Neural progenitor cell (in vitro differentiated cells): ENCODE measurements at regions not wholly inside any gene's neighbourhood (a gene's known extent, or its start where the extent isn't known, plus 50 kb on each side); places are given as distances from the start of the nearest gene placed in this dataset.

ENCODE experiments used
- DNase-seq: peaks from one replicate; pipeline ENCODE4 v3.0.0-alpha.2; 2016; ENCODE audit warnings: low spot score
- H2AFZ ChIP-seq: fragments of 200-600 bp; sonication (generic); replicated peaks from 2 replicates; pipeline ENCODE4 v1.6.1; 2016; ENCODE audit warnings: antibody characterized with exemption
- H3F3A ChIP-seq: fragments of 200-600 bp; sonication (generic); 2 replicates; pipeline ENCODE4 v1.6.1; 2016; ENCODE audit warnings: antibody characterized with exemption, low read depth
- H3K27ac ChIP-seq: fragments of 200-600 bp; sonication (generic); 2 replicates; pipeline ENCODE4 v1.5.1; 2016; ENCODE audit warnings: mild to moderate bottlenecking
- H3K27me3 ChIP-seq: fragments of 200-600 bp; sonication (generic); 2 replicates; pipeline ENCODE4 v1.6.1; 2016; ENCODE audit warnings: mild to moderate bottlenecking, moderate library complexity
- H3K36me3 ChIP-seq: fragments of 200-600 bp; sonication (generic); 2 replicates; pipeline ENCODE4 v1.5.1; 2016
- H3K4me1 ChIP-seq: fragments of 200-600 bp; sonication (generic); 2 replicates; pipeline ENCODE4 v1.6.1; 2016; ENCODE audit warnings: mixed run types
- H3K4me2 ChIP-seq: fragments of 200-600 bp; sonication (generic); 2 replicates; pipeline ENCODE4 v1.6.1; 2016
- H3K4me3 ChIP-seq: fragments of 200-600 bp; sonication (generic); 2 replicates; pipeline ENCODE4 v1.5.1; 2016
- H3K79me2 ChIP-seq: fragments of 200-600 bp; sonication (generic); 2 replicates; pipeline ENCODE4 v1.6.1; 2016; ENCODE audit warnings: low read depth
- H3K9ac ChIP-seq: fragments of 200-600 bp; sonication (generic); 2 replicates; pipeline ENCODE4 v1.6.1; 2016
- H3K9me3 ChIP-seq: fragments of 200-600 bp; sonication (generic); 2 replicates; pipeline ENCODE4 v1.5.1; 2016; ENCODE audit warnings: low read depth
- H4K20me1 ChIP-seq: fragments of 200-600 bp; sonication (generic); 2 replicates; pipeline ENCODE4 v1.6.1; 2016; ENCODE audit warnings: low read depth
- H3K27ac Mint-ChIP-seq: 3 replicates; pipeline ENCODE4 v1.8.0; 2021; ENCODE audit warnings: mixed read lengths
- H3K27me3 Mint-ChIP-seq: 2 replicates; pipeline ENCODE4 v1.8.0; 2022; ENCODE audit warnings: low read depth, mild to moderate bottlenecking, inconsistent platforms, moderate library complexity, mixed read lengths; ENCODE audit not compliant: insufficient read depth
- H3K36me3 Mint-ChIP-seq: 3 replicates; pipeline ENCODE4 v1.8.0; 2021; ENCODE audit warnings: mixed read lengths
- H3K4me1 Mint-ChIP-seq: 3 replicates; pipeline ENCODE4 v1.8.0; 2021; ENCODE audit warnings: mixed read lengths
- H3K4me3 Mint-ChIP-seq: 3 replicates; pipeline ENCODE4 v1.8.0; 2021; ENCODE audit warnings: mild to moderate bottlenecking, moderate library complexity, mixed read lengths
- H3K9me3 Mint-ChIP-seq: 3 replicates; pipeline ENCODE4 v1.8.0; 2020; ENCODE audit warnings: mixed read lengths
- EZH2 ChIP-seq: fragments of 200-600 bp; sonication (generic); IDR thresholded peaks from 2 replicates; pipeline ENCODE4 v1.6.1; 2017; ENCODE audit warnings: antibody characterized with exemption, mild to moderate bottlenecking, moderate library complexity
- EZH2phosphoT487 ChIP-seq: fragments of 200-600 bp; sonication (generic); IDR thresholded peaks from 2 replicates; pipeline ENCODE4 v1.6.1; 2017; ENCODE audit warnings: antibody characterized with exemption
- TF ChIP-seq, protein P1 (sequence below): fragments of 200-600 bp; sonication (generic); IDR thresholded peaks from 2 replicates; pipeline ENCODE4 v1.5.1; 2017; ENCODE audit warnings: antibody characterized with exemption, mild to moderate bottlenecking

DNA sequence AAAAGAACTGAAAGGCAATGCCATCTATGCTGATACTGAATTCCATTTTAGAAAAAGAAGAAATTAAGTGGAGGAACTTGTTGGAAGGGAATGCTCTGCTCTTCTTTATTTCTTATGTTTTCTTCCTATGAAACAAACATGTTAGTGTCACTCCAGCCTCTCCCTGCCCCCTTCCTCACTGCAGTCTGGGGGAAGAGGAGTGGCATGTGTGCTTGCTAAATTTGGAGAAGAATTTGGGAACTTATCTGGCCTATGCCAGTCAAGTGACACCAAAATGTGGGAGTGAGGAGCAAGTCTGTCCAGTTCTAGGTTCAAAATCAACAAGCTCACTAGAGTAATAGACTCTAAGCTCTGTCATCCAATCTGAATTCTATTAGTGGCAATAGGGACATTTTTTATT is 214.6 kb downstream of the RBM26 start:
- DNase-seq: no peak
- no peaks in the 10 kb centered on the region for H3K9me3 ChIP-seq
- H3K79me2 ChIP-seq: no peaks in the 10 kb centered on the region
- H4K20me1 ChIP-seq: no peaks in the 10 kb centered on the region
- no peak overlapping the region for H3K27ac Mint-ChIP-seq
- H3K4me1 Mint-ChIP-seq: peaks cover 3% of the 10 kb centered on the region
- H3K4me3 ChIP-seq: no peak overlapping the region
- no peaks in the 10 kb centered on the region for H3K36me3 Mint-ChIP-seq
- H2AFZ ChIP-seq: no peak overlapping the region
- no peaks in the 10 kb centered on the region for H3F3A ChIP-seq
- no peak overlapping the region for H3K4me3 Mint-ChIP-seq
- no peaks in the 10 kb centered on the region for H3K36me3 ChIP-seq
- H3K27me3 ChIP-seq: no peaks in the 10 kb centered on the region
- H3K4me1 ChIP-seq: no peaks in the 10 kb centered on the region
- TF ChIP-seq EZH2 (no peak), EZH2phosphoT487 (no peak)
- TF ChIP-seq, protein P1, sequence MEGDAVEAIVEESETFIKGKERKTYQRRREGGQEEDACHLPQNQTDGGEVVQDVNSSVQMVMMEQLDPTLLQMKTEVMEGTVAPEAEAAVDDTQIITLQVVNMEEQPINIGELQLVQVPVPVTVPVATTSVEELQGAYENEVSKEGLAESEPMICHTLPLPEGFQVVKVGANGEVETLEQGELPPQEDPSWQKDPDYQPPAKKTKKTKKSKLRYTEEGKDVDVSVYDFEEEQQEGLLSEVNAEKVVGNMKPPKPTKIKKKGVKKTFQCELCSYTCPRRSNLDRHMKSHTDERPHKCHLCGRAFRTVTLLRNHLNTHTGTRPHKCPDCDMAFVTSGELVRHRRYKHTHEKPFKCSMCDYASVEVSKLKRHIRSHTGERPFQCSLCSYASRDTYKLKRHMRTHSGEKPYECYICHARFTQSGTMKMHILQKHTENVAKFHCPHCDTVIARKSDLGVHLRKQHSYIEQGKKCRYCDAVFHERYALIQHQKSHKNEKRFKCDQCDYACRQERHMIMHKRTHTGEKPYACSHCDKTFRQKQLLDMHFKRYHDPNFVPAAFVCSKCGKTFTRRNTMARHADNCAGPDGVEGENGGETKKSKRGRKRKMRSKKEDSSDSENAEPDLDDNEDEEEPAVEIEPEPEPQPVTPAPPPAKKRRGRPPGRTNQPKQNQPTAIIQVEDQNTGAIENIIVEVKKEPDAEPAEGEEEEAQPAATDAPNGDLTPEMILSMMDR: no peak
- H3K27ac ChIP-seq: no peak overlapping the region
- no peaks in the 10 kb centered on the region for H3K9me3 Mint-ChIP-seq
- no peak overlapping the region for H3K4me2 ChIP-seq
- H3K9ac ChIP-seq: no peak overlapping the region
- H3K27me3 Mint-ChIP-seq: peaks cover 7% of the 10 kb centered on the region

DNA sequence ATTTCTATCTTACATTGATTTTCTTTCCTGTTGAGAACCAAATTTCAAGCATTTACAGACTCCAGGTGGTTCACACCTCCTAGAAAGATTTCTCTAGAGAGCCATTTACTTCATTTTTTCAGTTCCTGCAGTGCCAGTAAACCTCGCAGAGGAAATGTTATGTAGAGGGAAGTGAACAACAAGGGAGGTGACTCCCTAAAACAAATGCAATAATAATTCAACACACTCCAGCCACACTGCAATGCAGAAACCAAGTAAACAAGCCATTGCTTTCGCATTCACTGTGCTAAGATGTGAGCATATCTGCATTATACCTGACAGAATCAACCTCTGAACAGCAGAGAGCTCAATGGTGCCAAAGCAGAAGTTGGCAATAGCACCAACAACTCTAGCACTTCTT is 215.1 kb downstream of the RBM26 start:
- Mint-ChIP-seq H3K27ac (no peak overlapping the region), H3K9me3 (no peaks in the 10 kb centered on the region), H3K4me1 (peaks cover 3% of the 10 kb centered on the region), H3K36me3 (no peaks in the 10 kb centered on the region), H3K4me3 (no peak overlapping the region), H3K27me3 (peaks cover 7% of the 10 kb centered on the region)
- Histone ChIP-seq H3K27ac (no peak overlapping the region), H3K4me2 (no peak overlapping the region), H3K36me3 (no peaks in the 10 kb centered on the region), H3K9me3 (no peaks in the 10 kb centered on the region), H2AFZ (peak overlapping the region; percentile 1), H3K4me1 (no peaks in the 10 kb centered on the region), H3K27me3 (no peaks in the 10 kb centered on the region), H3K4me3 (no peak overlapping the region), H3K9ac (no peak overlapping the region), H3F3A (no peaks in the 10 kb centered on the region), H4K20me1 (no peaks in the 10 kb centered on the region), H3K79me2 (no peaks in the 10 kb centered on the region)
- no peak for DNase-seq
- no peak for TF ChIP-seq EZH2

DNA sequence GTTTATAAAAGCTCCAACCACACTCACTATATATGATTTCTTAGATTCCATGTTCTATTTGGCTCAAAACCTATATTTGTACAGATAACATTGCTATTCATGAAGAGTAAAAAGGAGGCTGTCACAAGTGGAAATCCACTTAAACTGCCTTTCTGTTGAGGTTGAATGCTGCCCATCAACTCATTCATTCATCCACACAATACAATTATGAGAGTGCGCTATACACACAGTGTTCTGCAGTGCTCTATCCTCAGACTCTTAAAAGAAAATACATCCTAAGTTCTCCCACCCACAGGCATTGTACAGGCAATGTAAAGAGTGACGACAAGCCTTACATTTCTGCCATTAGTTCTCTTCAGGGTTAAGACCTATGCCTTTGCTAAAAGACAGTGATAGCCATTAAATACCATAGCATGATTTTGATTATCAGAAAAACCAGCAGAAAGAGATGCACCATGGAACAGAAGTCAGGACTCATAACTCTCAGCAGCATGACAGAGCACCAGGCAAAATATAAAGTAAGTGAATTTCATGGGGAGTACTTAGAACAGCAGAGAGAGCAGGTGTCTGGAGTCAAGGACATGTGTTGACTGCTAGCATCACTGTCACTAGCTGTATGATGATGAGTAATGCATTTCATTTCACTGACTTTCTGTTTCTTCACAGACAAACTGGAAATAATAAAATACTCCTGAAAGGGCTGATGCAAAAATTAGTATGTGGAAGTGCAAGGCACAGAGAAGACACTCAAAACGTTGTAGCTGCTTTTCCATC is 218.0 kb downstream of the RBM26 start:
- Histone ChIP-seq H3K79me2 (no peaks in the 10 kb centered on the region), H3K4me2 (no peak overlapping the region), H3K4me1 (no peaks in the 10 kb centered on the region), H3K36me3 (no peaks in the 10 kb centered on the region), H4K20me1 (no peaks in the 10 kb centered on the region), H2AFZ (no peak overlapping the region), H3K27me3 (no peaks in the 10 kb centered on the region), H3K4me3 (no peak overlapping the region), H3K9ac (no peak overlapping the region), H3F3A (no peaks in the 10 kb centered on the region), H3K27ac (no peak overlapping the region), H3K9me3 (no peaks in the 10 kb centered on the region)
- Mint-ChIP-seq H3K4me1 (peaks cover 3% of the 10 kb centered on the region), H3K4me3 (no peak overlapping the region), H3K27me3 (peaks cover 7% of the 10 kb centered on the region), H3K9me3 (no peaks in the 10 kb centered on the region), H3K27ac (no peak overlapping the region), H3K36me3 (no peaks in the 10 kb centered on the region)
- TF ChIP-seq, protein P1: no peak
- TF ChIP-seq EZH2phosphoT487: no peak
- TF ChIP-seq EZH2: no peak
- DNase-seq: no peak

DNA sequence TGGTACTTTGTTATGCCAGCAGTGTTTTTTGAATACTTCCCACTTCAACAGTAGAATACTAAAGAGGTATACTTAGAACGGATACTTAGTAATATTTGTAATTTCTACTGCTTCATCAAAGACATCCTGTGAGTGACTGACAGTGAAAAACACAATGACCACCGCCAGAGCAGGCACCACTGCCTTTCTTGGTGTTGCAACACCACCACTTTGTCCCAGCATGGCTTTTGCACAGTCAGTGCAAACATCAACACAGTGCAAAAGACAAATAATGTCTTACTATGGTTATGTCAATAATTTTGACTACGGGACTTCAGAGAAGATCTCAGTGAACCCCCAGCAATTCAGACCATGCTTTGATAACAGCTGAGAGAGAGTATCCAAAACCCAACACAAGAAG is 220.5 kb downstream of the RBM26 start:
- peaks cover 7% of the 10 kb centered on the region for H3K27me3 Mint-ChIP-seq
- H3K36me3 Mint-ChIP-seq: no peaks in the 10 kb centered on the region
- Histone ChIP-seq H3K4me1 (no peaks in the 10 kb centered on the region), H4K20me1 (no peaks in the 10 kb centered on the region), H2AFZ (no peak overlapping the region), H3K36me3 (no peaks in the 10 kb centered on the region), H3K27me3 (no peaks in the 10 kb centered on the region), H3K9ac (no peak overlapping the region), H3F3A (no peaks in the 10 kb centered on the region), H3K4me2 (no peak overlapping the region), H3K27ac (no peak overlapping the region), H3K79me2 (no peaks in the 10 kb centered on the region), H3K9me3 (no peaks in the 10 kb centered on the region), H3K4me3 (no peak overlapping the region)
- DNase-seq: no peak
- TF ChIP-seq, protein P1: no peak
- TF ChIP-seq EZH2: no peak
- TF ChIP-seq EZH2phosphoT487: no peak
- no peaks in the 10 kb centered on the region for H3K9me3 Mint-ChIP-seq
- peaks cover 3% of the 10 kb centered on the region for H3K4me1 Mint-ChIP-seq
- H3K27ac Mint-ChIP-seq: no peak overlapping the region
- no peak overlapping the region for H3K4me3 Mint-ChIP-seq
